Breast epithelium (tissue), 3 donors: ENCODE measurements at regions not wholly inside any gene's neighbourhood (a gene's known extent, or its start where the extent isn't known, plus 50 kb on each side); places are given as distances from the start of the nearest gene placed in this dataset.

ENCODE experiments used
- POLR2A ChIP-seq: fragments of 450-650 bp; IDR thresholded peaks from one replicate; pipeline ENCODE4 v1.6.1; 2016; ENCODE audit warnings: antibody characterized with exemption, mild to moderate bottlenecking, moderate library complexity
- POLR2AphosphoS5 ChIP-seq, 3 donors: sonication (generic); formaldehyde crosslinking; IDR thresholded peaks; one replicate each; pipeline ENCODE4 v1.6.1; 2017; ENCODE audit warnings: antibody characterized with exemption in 3 of 3
- TF ChIP-seq, protein P1 (sequence below), 3 donors: fragments of 450-650 bp; IDR thresholded peaks; one replicate each; pipeline ENCODE4 v1.5.1; 2016 to 2017; ENCODE audit warnings: antibody characterized with exemption in 3 of 3, mild to moderate bottlenecking in 3 of 3, moderate library complexity in 3 of 3

DNA sequence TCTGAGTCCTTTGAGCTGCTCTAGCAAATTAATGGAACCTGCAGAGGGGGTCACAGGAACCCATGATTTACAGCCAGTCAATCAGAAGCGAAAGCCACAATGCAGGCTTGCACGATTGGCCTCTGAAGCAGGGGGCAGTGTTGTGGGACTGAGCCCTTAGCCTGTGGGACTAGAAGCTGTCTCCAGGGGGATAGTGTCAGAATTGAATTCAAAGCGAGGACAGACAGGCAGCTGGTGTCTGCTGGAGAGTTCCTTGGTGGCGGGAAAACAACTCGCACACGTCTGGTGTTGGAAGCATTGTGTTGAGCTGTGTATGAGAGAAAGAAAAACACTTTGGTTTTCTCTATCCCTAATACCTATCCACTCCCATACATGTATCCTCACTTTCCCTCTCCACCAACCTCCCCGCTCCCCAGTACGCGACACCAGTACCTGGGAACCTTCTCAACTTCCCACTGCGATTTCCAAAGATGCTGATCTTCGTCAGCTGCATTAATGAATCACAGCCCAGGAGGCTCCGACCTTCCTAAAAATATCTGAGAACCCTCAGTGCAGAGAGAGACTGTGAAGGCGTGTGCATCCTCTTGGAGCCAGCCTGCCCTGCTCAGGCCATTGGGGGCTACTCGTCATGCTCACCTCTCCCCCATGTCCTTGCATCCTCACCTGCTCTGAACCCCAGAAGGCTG is 88.2 kb downstream of the HS1BP3 start:
- no peak for TF ChIP-seq POLR2A
- TF ChIP-seq, protein P1, sequence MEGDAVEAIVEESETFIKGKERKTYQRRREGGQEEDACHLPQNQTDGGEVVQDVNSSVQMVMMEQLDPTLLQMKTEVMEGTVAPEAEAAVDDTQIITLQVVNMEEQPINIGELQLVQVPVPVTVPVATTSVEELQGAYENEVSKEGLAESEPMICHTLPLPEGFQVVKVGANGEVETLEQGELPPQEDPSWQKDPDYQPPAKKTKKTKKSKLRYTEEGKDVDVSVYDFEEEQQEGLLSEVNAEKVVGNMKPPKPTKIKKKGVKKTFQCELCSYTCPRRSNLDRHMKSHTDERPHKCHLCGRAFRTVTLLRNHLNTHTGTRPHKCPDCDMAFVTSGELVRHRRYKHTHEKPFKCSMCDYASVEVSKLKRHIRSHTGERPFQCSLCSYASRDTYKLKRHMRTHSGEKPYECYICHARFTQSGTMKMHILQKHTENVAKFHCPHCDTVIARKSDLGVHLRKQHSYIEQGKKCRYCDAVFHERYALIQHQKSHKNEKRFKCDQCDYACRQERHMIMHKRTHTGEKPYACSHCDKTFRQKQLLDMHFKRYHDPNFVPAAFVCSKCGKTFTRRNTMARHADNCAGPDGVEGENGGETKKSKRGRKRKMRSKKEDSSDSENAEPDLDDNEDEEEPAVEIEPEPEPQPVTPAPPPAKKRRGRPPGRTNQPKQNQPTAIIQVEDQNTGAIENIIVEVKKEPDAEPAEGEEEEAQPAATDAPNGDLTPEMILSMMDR (IDR thresholded peaks at IDR 0.05): no peak
- no peak for TF ChIP-seq POLR2AphosphoS5 (IDR thresholded peaks at IDR 0.05)
